GM23338 (cell line): ENCODE measurements at regions not wholly inside any gene's neighbourhood (a gene's known extent, or its start where the extent isn't known, plus 50 kb on each side); places are given as distances from the start of the nearest gene placed in this dataset.

Source experiments
- ATAC-seq: fragments of 200-7000 bp; cut with Tn5 transposase; 3 replicates; pipeline ENCODE4 v1.9.1; 2020
- DNase-seq: peaks from one replicate; pipeline ENCODE4 v3.0.0-alpha.2; 2015; ENCODE audit warnings: low spot score
- H2AFZ ChIP-seq: fragments of 200-600 bp; sonication (generic); 2 replicates; pipeline ENCODE4 v1.8.0; 2016; ENCODE audit warnings: antibody characterized with exemption, mild to moderate bottlenecking, moderate library complexity
- H3F3A ChIP-seq: fragments of 200-600 bp; sonication (generic); replicated peaks from 2 replicates; pipeline ENCODE4 v1.8.0; 2017; ENCODE audit warnings: antibody characterized with exemption, mixed run types, low read depth
- H3K27ac ChIP-seq: fragments of 200-600 bp; sonication (generic); 2 replicates; pipeline ENCODE4 v1.6.1; 2016; ENCODE audit warnings: low read depth
- H3K27me3 ChIP-seq: fragments of 200-600 bp; sonication (generic); 2 replicates; pipeline ENCODE4 v1.8.0; 2016; ENCODE audit warnings: mild to moderate bottlenecking, mixed run types, moderate library complexity; ENCODE audit not compliant: insufficient read depth
- H3K36me3 ChIP-seq: fragments of 200-600 bp; sonication (generic); 2 replicates; pipeline ENCODE4 v1.8.0; 2016; ENCODE audit warnings: mild to moderate bottlenecking; ENCODE audit not compliant: insufficient read depth
- H3K4me1 ChIP-seq: fragments of 200-600 bp; sonication (generic); 2 replicates; pipeline ENCODE4 v1.8.0; 2016; ENCODE audit warnings: mild to moderate bottlenecking, moderate library complexity; ENCODE audit not compliant: insufficient read depth
- H3K4me2 ChIP-seq: fragments of 200-600 bp; sonication (generic); 2 replicates; pipeline ENCODE4 v1.7.1; 2017; ENCODE audit warnings: mixed run types
- H3K4me3 ChIP-seq: fragments of 200-600 bp; sonication (generic); 2 replicates; pipeline ENCODE4 v1.6.1; 2016; ENCODE audit warnings: mixed run types
- H3K79me2 ChIP-seq: fragments of 200-600 bp; sonication (generic); replicated peaks from 2 replicates; pipeline ENCODE4 v1.8.0; 2017; ENCODE audit warnings: mild to moderate bottlenecking; ENCODE audit not compliant: insufficient read depth
- H3K9me2 ChIP-seq: fragments of 200-600 bp; sonication (generic); 2 replicates; pipeline ENCODE4 v1.8.0; 2017; ENCODE audit not compliant: insufficient read depth
- H4K20me1 ChIP-seq: fragments of 200-600 bp; sonication (generic); replicated peaks from 2 replicates; pipeline ENCODE4 v1.8.0; 2017; ENCODE audit warnings: mild to moderate bottlenecking; ENCODE audit not compliant: insufficient read depth
- H3K27ac Mint-ChIP-seq: 2 replicates; pipeline ENCODE4 v1.8.0; 2020; ENCODE audit warnings: inconsistent platforms, mild to moderate bottlenecking, moderate library complexity, mixed read lengths
- H3K27me3 Mint-ChIP-seq: 3 replicates; pipeline ENCODE4 v1.8.0; 2022; ENCODE audit warnings: low read depth, mild to moderate bottlenecking, moderate library complexity, mixed read lengths, inconsistent platforms; ENCODE audit not compliant: insufficient read depth, poor library complexity
- H3K36me3 Mint-ChIP-seq: 3 replicates; pipeline ENCODE4 v1.8.0; 2021; ENCODE audit warnings: low read depth, mild to moderate bottlenecking, inconsistent platforms, moderate library complexity, mixed read lengths
- H3K4me1 Mint-ChIP-seq: 3 replicates; pipeline ENCODE4 v1.8.0; 2020; ENCODE audit warnings: mild to moderate bottlenecking, inconsistent platforms, mixed read lengths
- H3K4me3 Mint-ChIP-seq: 3 replicates; pipeline ENCODE4 v1.8.0; 2021; ENCODE audit warnings: moderate library complexity, mild to moderate bottlenecking, inconsistent platforms, mixed read lengths
- H3K9me3 Mint-ChIP-seq: 3 replicates; pipeline ENCODE4 v1.8.0; 2020; ENCODE audit warnings: moderate library complexity, mild to moderate bottlenecking, inconsistent platforms, mixed read lengths
- CREB1 ChIP-seq: fragments of 250-450 bp; sonication (Bioruptor Pico); IDR thresholded peaks from 2 replicates; pipeline ENCODE4 v1.5.0; 2020; ENCODE audit warnings: low read depth, mild to moderate bottlenecking, moderate library complexity
- CTCF ChIP-seq, 2 experiments: fragments of 200-600 bp in 1 of 2; sonication (generic) in 1 of 2; conservative IDR thresholded peaks; 2 replicates each; pipeline versions ENCODE4 v1.5.1 to v1.6.1; 2016 to 2017; ENCODE audit warnings: antibody characterized with exemption in 2 of 2, low read depth in 2 of 2, mild to moderate bottlenecking in 2 of 2, moderate library complexity in 1 of 2
- EZH2 ChIP-seq: fragments of 200-600 bp; sonication (generic); IDR thresholded peaks from one replicate; pipeline ENCODE4 v1.8.0; 2017; ENCODE audit warnings: antibody characterized with exemption, mild to moderate bottlenecking, low read depth; ENCODE audit not compliant: unreplicated experiment
- EZH2phosphoT487 ChIP-seq: fragments of 200-600 bp; sonication (generic); IDR thresholded peaks from one replicate; pipeline ENCODE4 v1.8.1; 2018; ENCODE audit warnings: antibody characterized with exemption; ENCODE audit not compliant: unreplicated experiment
- JUNB ChIP-seq: IDR thresholded peaks from one replicate; pipeline ENCODE4 v1.6.1; 2016; ENCODE audit warnings: antibody characterized with exemption; ENCODE audit not compliant: unreplicated experiment
- NANOG ChIP-seq: IDR thresholded peaks from 2 replicates; pipeline ENCODE4 v1.6.1; 2016; ENCODE audit warnings: antibody characterized with exemption, borderline replicate concordance
- REST ChIP-seq: IDR thresholded peaks from one replicate; pipeline ENCODE4 v1.6.1; 2018; ENCODE audit warnings: antibody characterized with exemption; ENCODE audit not compliant: unreplicated experiment
- ZNF114 ChIP-seq: fragments of 250-450 bp; sonication (Bioruptor Pico); IDR thresholded peaks from 2 replicates; pipeline ENCODE4 v1.5.0; 2020; ENCODE audit warnings: mild to moderate bottlenecking, moderate library complexity
- ZNF462 ChIP-seq: fragments of 250-450 bp; sonication (Bioruptor Pico); IDR thresholded peaks from 2 replicates; pipeline ENCODE4 v1.5.0; 2020; ENCODE audit warnings: mild to moderate bottlenecking, moderate library complexity

- TF ChIP-seq ZNF462 (no peak), EZH2phosphoT487 (no peak), JUNB (no peak), EZH2 (no peak)
These were observed 163.8 kb upstream of the CMC1 start (continued) for GRCh38 chr3:28077572-28077971.

GRCh38 chr3:28078536-28078935 lies 162.9 kb upstream of the CMC1 start:
- Histone ChIP-seq H3K36me3 (no peaks in the 10 kb centered on the region), H3F3A (no peaks in the 10 kb centered on the region), H2AFZ (no peak overlapping the region), H4K20me1 (no peaks in the 10 kb centered on the region), H3K4me3 (no peak overlapping the region), H3K9me2 (peaks cover 16% of the 10 kb centered on the region), H3K27me3 (no peaks in the 10 kb centered on the region), H3K79me2 (no peaks in the 10 kb centered on the region), H3K4me1 (peaks cover 68% of the 10 kb centered on the region), H3K4me2 (no peak overlapping the region), H3K27ac (no peak overlapping the region)
- no peaks in the 10 kb centered on the region for H3K9me3 Mint-ChIP-seq
- ATAC-seq (no peak), DNase-seq (no peak)
- H3K27me3 Mint-ChIP-seq: peaks cover 10% of the 10 kb centered on the region
- peaks cover 67% of the 10 kb centered on the region for H3K4me1 Mint-ChIP-seq
- no peak overlapping the region for H3K4me3 Mint-ChIP-seq
- no peak overlapping the region for H3K27ac Mint-ChIP-seq
- TF ChIP-seq JUNB: no peak
- no peaks in the 10 kb centered on the region for H3K36me3 Mint-ChIP-seq

- Histone ChIP-seq H3K27ac (no peak overlapping the region), H3K4me3 (no peak overlapping the region), H3K4me1 (peaks cover 59% of the 10 kb centered on the region), H3K27me3 (no peaks in the 10 kb centered on the region), H4K20me1 (no peaks in the 10 kb centered on the region), H3K36me3 (no peaks in the 10 kb centered on the region), H2AFZ (no peak overlapping the region), H3K79me2 (no peaks in the 10 kb centered on the region), H3K4me2 (peak overlapping the region; percentile 73), H3K9me2 (peaks cover 14% of the 10 kb centered on the region), H3F3A (no peaks in the 10 kb centered on the region)
- DNase-seq (no peak), ATAC-seq (no peak)
- Mint-ChIP-seq H3K4me3 (no peak overlapping the region), H3K27me3 (peaks cover 8% of the 10 kb centered on the region), H3K36me3 (no peaks in the 10 kb centered on the region), H3K27ac (no peak overlapping the region), H3K4me1 (peaks cover 53% of the 10 kb centered on the region), H3K9me3 (no peaks in the 10 kb centered on the region)
- no peak for TF ChIP-seq NANOG
- TF ChIP-seq ZNF114 (CRISPR knock-in tag): no peak
- TF ChIP-seq EZH2phosphoT487: no peak
- no peak for TF ChIP-seq JUNB
- no peak for TF ChIP-seq REST
- TF ChIP-seq CTCF (conservative IDR thresholded peaks at IDR 0.05; ENCODE audit: low read depth in 2 of 2): no peak
- no peak for TF ChIP-seq EZH2
- no peak for TF ChIP-seq CREB1
These were observed 160.7 kb upstream of the CMC1 start for GRCh38 chr3:28080716-28081115.
